Lower leg skin (tissue), 4 donors: ENCODE measurements at regions not wholly inside any gene's neighbourhood (a gene's known extent, or its start where the extent isn't known, plus 50 kb on each side); places are given as distances from the start of the nearest gene placed in this dataset.

Source experiments
- DNase-seq, 2 donors: peaks; one replicate each; pipeline ENCODE4 v3.0.0-alpha.2; 2019; ENCODE audit warnings: low spot score in 2 of 2
- H3K4me3 ChIP-seq: fragments of 200-600 bp; sonication (generic); 2 replicates; pipeline ENCODE4 v1.5.1; 2017; ENCODE audit warnings: mild to moderate bottlenecking, low read depth; ENCODE audit not compliant: poor library complexity, severe bottlenecking
- CTCF ChIP-seq, 3 donors: fragments of 450-650 bp; IDR thresholded peaks; one replicate each; pipeline ENCODE4 v1.5.1; 2016; ENCODE audit warnings: antibody characterized with exemption in 3 of 3, mild to moderate bottlenecking in 3 of 3, moderate library complexity in 2 of 3
- POLR2A ChIP-seq, 2 donors: fragments of 450-650 bp; IDR thresholded peaks; one replicate each; pipeline ENCODE4 v1.6.1; 2016 to 2017; ENCODE audit warnings: antibody characterized with exemption in 2 of 2, mild to moderate bottlenecking in 1 of 2, moderate library complexity in 1 of 2
- WGBS, 2 donors: methylation state at CpG; one replicate each; pipeline ENCODE4 v1.1.5; 2018; 5-methylcytosine and 5-hydroxymethylcytosine counted together
- intact Hi-C: fragments of 100-400 bp; cut with DNase I; formaldehyde crosslinking; loops from one replicate; pipeline ENCODE4 v1.15.0; 2023; ENCODE audit warnings: low total_unique reads

- 79 to 91% methylated on average over 5 of the region's 5 CpGs for WGBS, 2 donors
- DNase-seq: no peak
- intact Hi-C loops: loop anchor here (5.0 to 10.0 kb wide), 2 partner anchors 410 to 578 kb away; no protein-coding TSS in a partner anchor
- no peak overlapping the region for H3K4me3 ChIP-seq
- no peak for TF ChIP-seq CTCF (IDR thresholded peaks at IDR 0.05)
- TF ChIP-seq POLR2A (IDR thresholded peaks at IDR 0.05): no peak
These were observed 97.3 kb upstream of the STK39 start for GRCh38 chr2:168344706-168345105.

GRCh38 chr2:168345601-168346000, 98.2 kb upstream of the STK39 start:
- 64 to 76% methylated on average over 3 of the region's 3 CpGs for WGBS, 2 donors

GRCh38 chr2:168346725-168347477, 99.5 kb upstream of the STK39 start:
- WGBS, 2 donors: 17 to 22% methylated on average over 13 of the region's 13 CpGs
- H3K4me3 ChIP-seq: no peak overlapping the region
- intact Hi-C loops: loop anchor here (5.0 to 10.0 kb wide), 2 partner anchors 408 to 575 kb away; no protein-coding TSS in a partner anchor
- no peak for TF ChIP-seq CTCF (IDR thresholded peaks at IDR 0.05)
- no peak for TF ChIP-seq POLR2A (IDR thresholded peaks at IDR 0.05)
- DNase-seq: peak; percentile 69 to 86

More at GRCh38 chr2:168345601-168346000, 98.2 kb upstream of the STK39 start:
- no peak for DNase-seq
- no peak overlapping the region for H3K4me3 ChIP-seq
- intact Hi-C loops: loop anchor here (5.0 to 10.0 kb wide), 2 partner anchors 409 to 577 kb away; no protein-coding TSS in a partner anchor
- TF ChIP-seq CTCF (IDR thresholded peaks at IDR 0.05): no peak
- no peak for TF ChIP-seq POLR2A (IDR thresholded peaks at IDR 0.05)

GRCh38 chr2:168348076-168348475, 100.7 kb upstream of the STK39 start:
- DNase-seq: no peak

GRCh38 chr2:168350380-168350779, 103.0 kb upstream of the STK39 start:
- intact Hi-C loops: loop anchor here (5.0 kb wide), 1 partner anchor 337 kb away; no protein-coding TSS in a partner anchor
- no peak overlapping the region for H3K4me3 ChIP-seq
- 96 to 100% methylated on average over 2 of the region's 2 CpGs for WGBS, 2 donors
- no peak for DNase-seq
- TF ChIP-seq POLR2A (IDR thresholded peaks at IDR 0.05) (no peak), CTCF (IDR thresholded peaks at IDR 0.05) (no peak)

More at GRCh38 chr2:168348076-168348475, 100.7 kb upstream of the STK39 start:
- intact Hi-C loops: loop anchor here (5.0 to 10.0 kb wide), 2 partner anchors 407 to 574 kb away; no protein-coding TSS in a partner anchor
- no peak for TF ChIP-seq CTCF (IDR thresholded peaks at IDR 0.05)
- no peak for TF ChIP-seq POLR2A (IDR thresholded peaks at IDR 0.05)
- no peak overlapping the region for H3K4me3 ChIP-seq
- WGBS, 2 donors: 81 to 88% methylated on average over 2 of the region's 2 CpGs
